ENCODE measurements at regions not wholly inside any gene's neighbourhood (a gene's known extent, or its start where the extent isn't known, plus 50 kb on each side); places are given as distances from the start of the nearest gene placed in this dataset.

DNA sequence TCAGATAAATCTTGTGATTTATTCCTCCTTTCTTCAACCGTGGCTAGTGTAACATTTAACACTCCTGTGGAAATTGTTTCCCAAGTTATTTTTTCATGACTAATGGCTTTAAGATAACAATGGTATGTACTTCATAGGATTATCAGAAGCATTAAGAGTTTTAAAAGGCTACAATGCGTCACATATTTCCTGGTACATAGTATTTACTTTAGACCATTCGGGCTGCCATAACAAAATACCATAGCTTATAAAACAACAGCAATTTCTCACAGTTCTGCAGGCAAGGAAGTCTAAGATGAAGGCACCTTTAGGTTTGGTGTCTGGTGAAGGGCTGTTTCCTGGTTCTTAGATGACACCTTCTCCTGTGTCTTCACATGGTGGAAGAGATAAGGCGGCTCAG is 158.6 kb downstream of the PAPSS1 start:
- TF ChIP-seq, protein P1, sequence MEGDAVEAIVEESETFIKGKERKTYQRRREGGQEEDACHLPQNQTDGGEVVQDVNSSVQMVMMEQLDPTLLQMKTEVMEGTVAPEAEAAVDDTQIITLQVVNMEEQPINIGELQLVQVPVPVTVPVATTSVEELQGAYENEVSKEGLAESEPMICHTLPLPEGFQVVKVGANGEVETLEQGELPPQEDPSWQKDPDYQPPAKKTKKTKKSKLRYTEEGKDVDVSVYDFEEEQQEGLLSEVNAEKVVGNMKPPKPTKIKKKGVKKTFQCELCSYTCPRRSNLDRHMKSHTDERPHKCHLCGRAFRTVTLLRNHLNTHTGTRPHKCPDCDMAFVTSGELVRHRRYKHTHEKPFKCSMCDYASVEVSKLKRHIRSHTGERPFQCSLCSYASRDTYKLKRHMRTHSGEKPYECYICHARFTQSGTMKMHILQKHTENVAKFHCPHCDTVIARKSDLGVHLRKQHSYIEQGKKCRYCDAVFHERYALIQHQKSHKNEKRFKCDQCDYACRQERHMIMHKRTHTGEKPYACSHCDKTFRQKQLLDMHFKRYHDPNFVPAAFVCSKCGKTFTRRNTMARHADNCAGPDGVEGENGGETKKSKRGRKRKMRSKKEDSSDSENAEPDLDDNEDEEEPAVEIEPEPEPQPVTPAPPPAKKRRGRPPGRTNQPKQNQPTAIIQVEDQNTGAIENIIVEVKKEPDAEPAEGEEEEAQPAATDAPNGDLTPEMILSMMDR (IDR thresholded peaks at IDR 0.05), result no peak
- TF ChIP-seq POLR2AphosphoS5 (IDR thresholded peaks at IDR 0.05) (no peak), EP300 (IDR thresholded peaks at IDR 0.05) (no peak)
